SK-N-MC (cell line): ENCODE measurements at regions not wholly inside any gene's neighbourhood (a gene's known extent, or its start where the extent isn't known, plus 50 kb on each side); places are given as distances from the start of the nearest gene placed in this dataset.

Experiments used
- EZH2 ChIP-seq: fragments of 200-600 bp; sonication (generic); IDR thresholded peaks from one replicate; pipeline ENCODE4 v1.6.1; 2017; ENCODE audit warnings: antibody characterized with exemption
- POLR2AphosphoS5 ChIP-seq: IDR thresholded peaks from 2 replicates; pipeline ENCODE4 v1.6.1; 2012; ENCODE audit warnings: mild to moderate bottlenecking, low read depth, low read length, borderline replicate concordance

DNA sequence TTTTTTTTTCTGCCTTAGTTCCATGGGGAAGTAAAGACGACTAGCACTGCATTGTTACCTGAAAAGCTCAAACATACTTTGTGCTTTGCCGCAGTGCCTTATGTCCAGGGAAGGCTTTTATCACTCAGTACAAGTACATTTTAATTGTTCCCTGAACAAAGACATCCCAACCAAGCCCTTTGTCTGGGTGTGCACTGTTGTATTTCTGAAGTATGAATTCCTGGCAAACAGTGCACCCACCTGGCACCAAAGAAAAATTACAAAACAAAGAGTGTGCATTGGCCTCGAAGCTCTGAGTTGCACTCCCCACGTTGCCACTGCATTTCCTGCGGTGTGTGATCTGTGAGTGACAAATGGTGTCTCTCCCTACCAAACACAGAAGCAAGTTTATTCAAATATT lies 858.5 kb upstream of the PIK3C3 start:
- TF ChIP-seq EZH2 (no peak), POLR2AphosphoS5 (no peak)
